ENCODE measurements at regions not wholly inside any gene's neighbourhood (a gene's known extent, or its start where the extent isn't known, plus 50 kb on each side); places are given as distances from the start of the nearest gene placed in this dataset.
A peak's percentile ranks its signal among the peaks of the same experiment; 100 is the strongest.

- peak; percentile 89 for DNase-seq (ENCODE audit: low read depth)
- H3K4me3 ChIP-seq (ENCODE audit: low read depth, low read length), result no peak overlapping the region
- TF ChIP-seq, protein P1, sequence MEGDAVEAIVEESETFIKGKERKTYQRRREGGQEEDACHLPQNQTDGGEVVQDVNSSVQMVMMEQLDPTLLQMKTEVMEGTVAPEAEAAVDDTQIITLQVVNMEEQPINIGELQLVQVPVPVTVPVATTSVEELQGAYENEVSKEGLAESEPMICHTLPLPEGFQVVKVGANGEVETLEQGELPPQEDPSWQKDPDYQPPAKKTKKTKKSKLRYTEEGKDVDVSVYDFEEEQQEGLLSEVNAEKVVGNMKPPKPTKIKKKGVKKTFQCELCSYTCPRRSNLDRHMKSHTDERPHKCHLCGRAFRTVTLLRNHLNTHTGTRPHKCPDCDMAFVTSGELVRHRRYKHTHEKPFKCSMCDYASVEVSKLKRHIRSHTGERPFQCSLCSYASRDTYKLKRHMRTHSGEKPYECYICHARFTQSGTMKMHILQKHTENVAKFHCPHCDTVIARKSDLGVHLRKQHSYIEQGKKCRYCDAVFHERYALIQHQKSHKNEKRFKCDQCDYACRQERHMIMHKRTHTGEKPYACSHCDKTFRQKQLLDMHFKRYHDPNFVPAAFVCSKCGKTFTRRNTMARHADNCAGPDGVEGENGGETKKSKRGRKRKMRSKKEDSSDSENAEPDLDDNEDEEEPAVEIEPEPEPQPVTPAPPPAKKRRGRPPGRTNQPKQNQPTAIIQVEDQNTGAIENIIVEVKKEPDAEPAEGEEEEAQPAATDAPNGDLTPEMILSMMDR (IDR thresholded peaks at IDR 0.05; ENCODE audit: insufficient read depth, low read depth, low read length), result no peak
Measured at GRCh38 chrX:67780694-67781109, 236.9 kb downstream of the AR start.

DNA sequence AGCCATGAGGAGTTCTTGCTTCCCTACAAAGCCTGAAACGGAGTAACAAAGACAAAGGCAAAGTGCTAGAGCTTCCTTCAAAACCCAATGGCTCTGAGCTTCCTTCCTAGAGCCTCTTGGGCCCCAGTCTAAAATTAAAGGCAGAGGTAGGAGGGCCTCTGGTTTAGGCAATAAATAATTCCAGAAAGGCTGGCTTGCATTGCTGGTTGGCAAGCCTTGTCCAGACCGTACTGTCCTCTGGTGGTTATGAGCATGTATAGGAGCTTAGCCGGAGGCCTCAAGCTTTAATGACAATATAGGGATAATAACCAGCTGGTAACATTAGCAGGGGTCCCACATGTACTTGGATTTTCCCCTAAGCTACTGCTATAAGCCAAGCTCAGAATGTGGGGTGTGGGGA, 237.3 kb downstream of the AR start:
- TF ChIP-seq, protein P1 (IDR thresholded peaks at IDR 0.05; ENCODE audit: insufficient read depth, low read depth, low read length), result peak; percentile 40
- no peak overlapping the region for H3K4me3 ChIP-seq (ENCODE audit: low read depth, low read length)
- DNase-seq (ENCODE audit: low read depth), result no peak

- DNase-seq (ENCODE audit: low read depth), result no peak
- TF ChIP-seq, protein P1 (IDR thresholded peaks at IDR 0.05; ENCODE audit: insufficient read depth, low read depth, low read length), result no peak
Measured at GRCh38 chrX:67784712-67785111, 240.9 kb downstream of the AR start.

DNA sequence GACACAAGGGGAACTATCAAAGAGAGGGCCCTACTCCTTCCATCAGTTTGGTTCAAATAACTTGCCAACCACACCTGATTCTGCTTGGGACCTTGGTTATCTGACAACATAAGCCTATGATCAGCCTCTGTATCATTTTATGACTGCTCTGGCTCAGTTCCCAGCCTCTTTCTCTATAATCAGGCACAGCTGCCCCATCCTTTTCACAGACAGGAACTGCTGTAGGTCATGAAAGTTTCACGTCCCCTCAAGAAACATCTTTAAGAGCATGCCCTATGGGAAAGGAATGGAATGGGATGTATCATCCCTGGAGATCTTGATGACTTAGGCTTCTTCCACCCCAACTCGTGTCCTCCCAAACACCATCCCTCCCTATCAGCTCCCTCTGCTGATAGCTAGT, 243.4 kb downstream of the AR start:
- DNase-seq (ENCODE audit: low read depth), result peak; percentile 12
- TF ChIP-seq, protein P1 (IDR thresholded peaks at IDR 0.05; ENCODE audit: insufficient read depth, low read depth, low read length), result no peak

More at GRCh38 chrX:67784712-67785111, 240.9 kb downstream of the AR start:
- no peak overlapping the region for H3K4me3 ChIP-seq (ENCODE audit: low read depth, low read length)

GRCh38 chrX:67789536-67789935, 245.7 kb downstream of the AR start:
- DNase-seq (ENCODE audit: low read depth), result no peak
- no peak overlapping the region for H3K4me3 ChIP-seq (ENCODE audit: low read depth, low read length)
- TF ChIP-seq, protein P1 (IDR thresholded peaks at IDR 0.05; ENCODE audit: insufficient read depth, low read depth, low read length), result no peak

More for the DNA sequence above, 243.4 kb downstream of the AR start:
- H3K4me3 ChIP-seq (ENCODE audit: low read depth, low read length), result no peak overlapping the region

Data from fibroblast of villous mesenchyme (primary cell).